ENCODE measurements at regions not wholly inside any gene's neighbourhood (a gene's known extent, or its start where the extent isn't known, plus 50 kb on each side); places are given as distances from the start of the nearest gene placed in this dataset.

DNA sequence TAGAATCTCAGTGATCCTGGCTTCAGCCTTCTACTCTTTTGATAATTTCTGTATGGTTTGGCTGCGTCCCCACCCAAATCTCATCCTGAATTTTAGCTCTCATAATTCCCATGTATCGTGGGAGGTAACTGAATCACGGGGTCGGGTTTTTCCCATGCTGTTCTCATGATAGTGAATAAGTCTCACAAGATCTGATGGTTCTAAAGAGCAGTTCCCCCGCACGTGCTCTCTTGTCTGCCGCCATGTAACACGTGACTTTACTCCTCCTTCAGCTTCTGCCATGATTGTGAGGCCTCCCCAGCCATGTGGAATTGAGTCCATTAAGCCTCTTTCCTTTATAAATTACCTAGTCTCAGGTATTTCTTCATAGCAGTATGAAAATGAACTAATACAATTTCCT lies 507.2 kb downstream of the CDH26 start:
- Mint-ChIP-seq H3K4me1 (ENCODE audit: low read depth) (no peaks in the 10 kb centered on the region), H3K9me3 (no peaks in the 10 kb centered on the region), H3K36me3 (ENCODE audit: low read depth) (no peaks in the 10 kb centered on the region), H3K27ac (no peak overlapping the region), H3K4me3 (no peak overlapping the region), H3K27me3 (peaks cover 4% of the 10 kb centered on the region)
- ChIA-PET POLR2A (no interaction called here), CTCF (interaction anchor here (0.7 kb wide), 1 partner anchor 9 kb away, joined by 3 read pairs; no protein-coding TSS in a partner anchor)
- Histone ChIP-seq H3K27ac (ENCODE audit: low read depth in 1 of 2, low read length in 2 of 2) (no peak overlapping the region), H3K4me1 (ENCODE audit: insufficient read depth, low read length) (no peaks in the 10 kb centered on the region), H3K36me3 (ENCODE audit: insufficient read depth, low read length) (no peaks in the 10 kb centered on the region), H3K9me3 (ENCODE audit: control insufficient read depth in 1 of 2, insufficient read depth in 1 of 2, low read length in 2 of 2) (no peaks in the 10 kb centered on the region), H3K27me3 (ENCODE audit: control insufficient read depth in 1 of 2, insufficient read depth in 2 of 2, low read length in 2 of 2) (peaks cover 0 to 3% of the 10 kb centered on the region in 2 experiments), H3K4me3 (ENCODE audit: low read length) (no peak overlapping the region)
- no peak for ATAC-seq (ENCODE audit: poor library complexity)
- no peak for DNase-seq
- no peak for TF ChIP-seq CTCF (IDR thresholded peaks at IDR 0.05)
- intact Hi-C loops (cut with DNase I, micrococcal nuclease), result no loop called here

DNA sequence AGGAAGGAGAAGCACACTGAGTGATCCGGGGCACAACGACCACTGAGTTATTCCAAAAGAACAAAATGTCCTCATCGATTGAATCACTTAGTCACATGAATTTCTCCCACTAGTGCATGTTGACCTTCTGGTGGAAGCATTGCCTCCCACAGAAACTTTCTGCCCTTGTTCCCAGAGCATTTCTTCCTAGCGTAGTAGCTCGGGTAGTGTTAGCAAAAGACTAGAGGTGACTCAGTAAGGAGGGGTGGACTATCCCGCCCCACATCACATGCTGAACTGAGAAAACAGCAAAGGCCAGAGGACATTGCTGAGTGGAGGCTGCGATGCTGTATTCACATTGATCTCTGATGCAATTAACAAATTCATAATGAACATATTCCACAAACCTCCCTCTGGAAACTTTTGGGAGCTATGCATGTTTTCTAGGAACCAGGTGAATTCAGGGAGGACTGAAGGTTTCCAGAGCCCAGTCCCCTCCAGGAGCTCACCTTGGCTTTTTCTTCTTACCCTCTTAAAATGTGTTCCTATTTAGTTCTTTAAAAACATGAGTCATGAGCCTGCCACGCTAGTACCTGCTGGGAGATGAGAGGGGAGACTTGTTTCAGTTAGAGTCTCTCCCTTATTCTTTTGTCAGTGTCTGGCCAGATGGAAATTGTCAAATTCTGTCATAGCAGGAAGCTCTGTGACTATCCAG lies 507.9 kb downstream of the CDH26 start:
- Histone ChIP-seq H3K27me3 (ENCODE audit: control insufficient read depth in 1 of 2, insufficient read depth in 2 of 2, low read length in 2 of 2) (peaks cover 0 to 5% of the 10 kb centered on the region in 2 experiments), H3K4me3 (ENCODE audit: low read length) (no peak overlapping the region), H3K27ac (ENCODE audit: low read depth in 1 of 2, low read length in 2 of 2) (no peak overlapping the region), H3K36me3 (ENCODE audit: insufficient read depth, low read length) (no peaks in the 10 kb centered on the region), H3K4me1 (ENCODE audit: insufficient read depth, low read length) (no peaks in the 10 kb centered on the region), H3K9me3 (ENCODE audit: control insufficient read depth in 1 of 2, insufficient read depth in 1 of 2, low read length in 2 of 2) (no peaks in the 10 kb centered on the region)
- Mint-ChIP-seq H3K27me3 (peaks cover 5% of the 10 kb centered on the region), H3K9me3 (no peaks in the 10 kb centered on the region), H3K27ac (no peak overlapping the region), H3K4me3 (no peak overlapping the region), H3K36me3 (ENCODE audit: low read depth) (no peaks in the 10 kb centered on the region), H3K4me1 (ENCODE audit: low read depth) (no peaks in the 10 kb centered on the region)
- TF ChIP-seq CTCF (IDR thresholded peaks at IDR 0.05), result no peak
- POLR2A ChIA-PET, result no interaction called here
- intact Hi-C loops (cut with DNase I, micrococcal nuclease), result no loop called here
- no peak for ATAC-seq (ENCODE audit: poor library complexity)
- CTCF ChIA-PET, result interaction anchor here (0.7 kb wide), 1 partner anchor 10 kb away, joined by 3 read pairs; no protein-coding TSS in a partner anchor
- DNase-seq, result no peak

DNA sequence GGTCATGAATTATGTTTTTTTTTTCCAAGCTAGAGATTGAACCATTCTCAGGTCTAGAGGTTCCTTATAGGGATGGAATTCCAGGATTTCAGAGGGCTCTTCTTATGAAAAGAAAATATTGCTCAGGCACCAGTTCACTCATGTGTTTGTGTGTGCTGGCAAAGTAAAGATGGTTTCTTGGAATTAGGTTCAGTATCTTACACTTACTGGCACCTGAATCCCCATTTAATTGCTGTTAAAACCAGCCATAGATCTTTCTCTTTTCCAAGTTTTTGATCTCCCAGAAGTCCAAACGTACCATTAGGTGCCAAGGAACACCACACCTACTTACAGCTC lies 508.4 kb downstream of the CDH26 start:
- peaks cover 0 to 5% of the 10 kb centered on the region in 2 experiments for H3K27me3 ChIP-seq (ENCODE audit: control insufficient read depth in 1 of 2, insufficient read depth in 2 of 2, low read length in 2 of 2)
- H3K4me3 ChIP-seq (ENCODE audit: low read length), result no peak overlapping the region
- H3K4me3 Mint-ChIP-seq, result no peak overlapping the region
- H3K27me3 Mint-ChIP-seq, result peaks cover 5% of the 10 kb centered on the region
- ChIA-PET POLR2A (no interaction called here), CTCF (no interaction called here)
- H3K9me3 Mint-ChIP-seq, result no peaks in the 10 kb centered on the region
- no peak overlapping the region for H3K27ac ChIP-seq (ENCODE audit: low read depth in 1 of 2, low read length in 2 of 2)
- ATAC-seq (ENCODE audit: poor library complexity) (no peak), DNase-seq (no peak)
- H3K36me3 Mint-ChIP-seq (ENCODE audit: low read depth), result no peaks in the 10 kb centered on the region
- H3K4me1 Mint-ChIP-seq (ENCODE audit: low read depth), result no peaks in the 10 kb centered on the region
- no peaks in the 10 kb centered on the region for H3K4me1 ChIP-seq (ENCODE audit: insufficient read depth, low read length)
- intact Hi-C loops (cut with DNase I, micrococcal nuclease), result no loop called here
- no peaks in the 10 kb centered on the region for H3K9me3 ChIP-seq (ENCODE audit: control insufficient read depth in 1 of 2, insufficient read depth in 1 of 2, low read length in 2 of 2)
- H3K27ac Mint-ChIP-seq, result no peak overlapping the region
- no peak for TF ChIP-seq CTCF (IDR thresholded peaks at IDR 0.05)
- no peaks in the 10 kb centered on the region for H3K36me3 ChIP-seq (ENCODE audit: insufficient read depth, low read length)

Measured in CD4-positive, alpha-beta T cell (primary cell).